ENCODE measurements at regions not wholly inside any gene's neighbourhood (a gene's known extent, or its start where the extent isn't known, plus 50 kb on each side); places are given as distances from the start of the nearest gene placed in this dataset.

- ChIA-PET POLR2A (interaction anchor here (0.7 kb wide), 1 partner anchor 9 kb away, joined by 3 read pairs; no protein-coding TSS in a partner anchor), CTCF (no interaction called here)
- no peak overlapping the region for H3K4me3 Mint-ChIP-seq
- H3K27ac Mint-ChIP-seq, result no peak overlapping the region
- Histone ChIP-seq H3K4me3 (ENCODE audit: low read length) (no peak overlapping the region), H3K4me1 (ENCODE audit: control insufficient read depth in 2 of 2, insufficient read depth in 2 of 2, low read length in 2 of 2) (no peaks in the 10 kb centered on the region), H3K27me3 (ENCODE audit: control insufficient read depth in 2 of 2, insufficient read depth in 2 of 2, low read length in 2 of 2) (no peaks in the 10 kb centered on the region), H3K27ac (ENCODE audit: low read depth, low read length) (no peak overlapping the region), H3K9me3 (ENCODE audit: control insufficient read depth in 2 of 3, low read length in 3 of 3) (no peaks in the 10 kb centered on the region), H3K36me3 (ENCODE audit: control insufficient read depth in 2 of 3, insufficient read depth in 3 of 3, low read length in 3 of 3) (no peaks in the 10 kb centered on the region)
- DNase-seq, result no peak
- H3K27me3 Mint-ChIP-seq, result peaks cover 0 to 52% (median 10%) of the 10 kb centered on the region in 5 donors
- intact Hi-C loops (cut with micrococcal nuclease), result no loop called here
- H3K4me1 Mint-ChIP-seq, result peaks cover 0 to 5% (median 0%) of the 10 kb centered on the region in 7 donors
- H3K36me3 Mint-ChIP-seq, result peaks cover 0 to 4% (median 0%) of the 10 kb centered on the region in 5 donors
- peaks cover 0 to 2% (median 0%) of the 10 kb centered on the region in 11 donors for H3K9me3 Mint-ChIP-seq
- no peak for ATAC-seq
These were observed 85.3 kb upstream of the SIMC1 start for GRCh38 chr5:176152930-176153311.

DNA sequence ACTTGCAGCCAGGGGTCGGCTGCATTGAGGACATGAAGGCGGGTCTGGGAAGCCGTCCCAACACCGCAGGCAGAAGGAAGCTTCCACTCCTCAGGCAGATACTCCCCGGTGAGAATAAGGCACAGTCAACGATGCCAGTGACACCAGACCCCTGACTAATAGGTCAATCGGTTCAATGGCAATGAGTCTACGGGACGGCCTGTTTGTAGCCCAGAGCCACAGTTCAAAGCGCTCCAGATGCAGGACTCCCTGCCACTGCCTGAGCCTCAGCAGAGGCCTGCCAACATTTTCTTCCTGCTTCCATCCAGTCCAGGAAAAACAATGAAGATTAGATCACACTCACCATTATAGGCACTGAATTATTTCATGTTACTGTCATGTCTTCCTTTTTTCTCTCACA lies 84.5 kb upstream of the SIMC1 start:
- peaks cover 0 to 5% (median 0%) of the 10 kb centered on the region in 7 donors for H3K4me1 Mint-ChIP-seq
- H3K27ac Mint-ChIP-seq, result no peak overlapping the region
- intact Hi-C loops (cut with micrococcal nuclease), result no loop called here
- CTCF ChIA-PET, result no interaction called here
- no peaks in the 10 kb centered on the region for H3K27me3 ChIP-seq (ENCODE audit: control insufficient read depth in 2 of 2, insufficient read depth in 2 of 2, low read length in 2 of 2)
- no peaks in the 10 kb centered on the region for H3K4me1 ChIP-seq (ENCODE audit: control insufficient read depth in 2 of 2, insufficient read depth in 2 of 2, low read length in 2 of 2)
- peaks cover 0 to 2% (median 0%) of the 10 kb centered on the region in 11 donors for H3K9me3 Mint-ChIP-seq
- no peak overlapping the region for H3K4me3 ChIP-seq (ENCODE audit: low read length)
- no peaks in the 10 kb centered on the region for H3K9me3 ChIP-seq (ENCODE audit: control insufficient read depth in 2 of 3, low read length in 3 of 3)
- H3K27me3 Mint-ChIP-seq, result peaks cover 0 to 47% (median 10%) of the 10 kb centered on the region in 5 donors
- POLR2A ChIA-PET, result no interaction called here
- ATAC-seq (no peak), DNase-seq (no peak)
- peaks cover 0 to 4% (median 0%) of the 10 kb centered on the region in 5 donors for H3K36me3 Mint-ChIP-seq
- no peak overlapping the region for H3K27ac ChIP-seq (ENCODE audit: low read depth, low read length)
- no peak overlapping the region for H3K4me3 Mint-ChIP-seq
- H3K36me3 ChIP-seq (ENCODE audit: control insufficient read depth in 2 of 3, insufficient read depth in 3 of 3, low read length in 3 of 3), result no peaks in the 10 kb centered on the region

- H3K4me1 Mint-ChIP-seq, result peaks cover 0 to 5% (median 0%) of the 10 kb centered on the region in 7 donors
- no peaks in the 10 kb centered on the region for H3K4me1 ChIP-seq (ENCODE audit: control insufficient read depth in 2 of 2, insufficient read depth in 2 of 2, low read length in 2 of 2)
- H3K27me3 ChIP-seq (ENCODE audit: control insufficient read depth in 2 of 2, insufficient read depth in 2 of 2, low read length in 2 of 2), result no peaks in the 10 kb centered on the region
- ATAC-seq, result no peak
- H3K9me3 ChIP-seq (ENCODE audit: control insufficient read depth in 2 of 3, low read length in 3 of 3), result no peaks in the 10 kb centered on the region
- intact Hi-C loops (cut with micrococcal nuclease), result no loop called here
- no peak overlapping the region for H3K4me3 Mint-ChIP-seq
- no peak overlapping the region for H3K4me3 ChIP-seq (ENCODE audit: low read length)
- H3K9me3 Mint-ChIP-seq, result peaks cover 0 to 2% (median 0%) of the 10 kb centered on the region in 11 donors
- no peak for DNase-seq
- H3K36me3 Mint-ChIP-seq, result peaks cover 0 to 4% (median 0%) of the 10 kb centered on the region in 5 donors
- no peaks in the 10 kb centered on the region for H3K36me3 ChIP-seq (ENCODE audit: control insufficient read depth in 2 of 3, insufficient read depth in 3 of 3, low read length in 3 of 3)
- no peak overlapping the region for H3K27ac Mint-ChIP-seq
- POLR2A ChIA-PET, result no interaction called here
- CTCF ChIA-PET, result no interaction called here
- H3K27me3 Mint-ChIP-seq, result peaks cover 0 to 56% (median 9%) of the 10 kb centered on the region in 5 donors
- no peak overlapping the region for H3K27ac ChIP-seq (ENCODE audit: low read depth, low read length)
These were observed 83.4 kb upstream of the SIMC1 start for GRCh38 chr5:176154821-176155220.

DNA sequence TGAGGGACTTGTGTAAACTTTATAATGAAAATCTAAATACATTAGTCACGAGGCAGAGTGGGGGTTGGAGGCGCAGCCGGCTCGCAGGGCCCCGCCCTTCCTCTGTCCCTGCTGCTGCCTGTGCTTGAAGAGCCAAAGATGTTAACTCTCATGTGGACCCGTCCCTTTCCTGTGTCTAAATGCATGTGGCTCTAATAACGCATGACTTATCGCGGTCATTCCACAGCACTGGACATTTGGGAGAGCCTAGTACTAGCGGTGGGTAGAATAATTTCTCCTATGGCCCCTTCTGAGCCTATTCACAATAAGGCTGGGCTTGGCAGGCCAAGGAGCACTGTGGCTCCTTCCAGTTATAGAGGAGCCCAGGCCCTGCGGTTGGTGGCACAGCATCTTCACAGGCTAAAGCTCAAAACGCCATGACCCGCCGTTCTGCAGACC lies 82.3 kb upstream of the SIMC1 start:
- POLR2A ChIA-PET, result no interaction called here
- Mint-ChIP-seq H3K4me1 (peaks cover 0 to 5% (median 0%) of the 10 kb centered on the region in 7 donors), H3K27ac (no peak overlapping the region), H3K4me3 (no peak overlapping the region), H3K9me3 (peaks cover 0 to 2% (median 0%) of the 10 kb centered on the region in 11 donors), H3K27me3 (peaks cover 0 to 62% (median 11%) of the 10 kb centered on the region in 5 donors), H3K36me3 (peaks cover 0 to 4% (median 0%) of the 10 kb centered on the region in 5 donors)
- intact Hi-C loops (cut with micrococcal nuclease), result no loop called here
- Histone ChIP-seq H3K36me3 (ENCODE audit: control insufficient read depth in 2 of 3, insufficient read depth in 3 of 3, low read length in 3 of 3) (no peaks in the 10 kb centered on the region), H3K4me3 (ENCODE audit: low read length) (no peak overlapping the region), H3K27ac (ENCODE audit: low read depth, low read length) (no peak overlapping the region), H3K4me1 (ENCODE audit: control insufficient read depth in 2 of 2, insufficient read depth in 2 of 2, low read length in 2 of 2) (no peaks in the 10 kb centered on the region), H3K27me3 (ENCODE audit: control insufficient read depth in 2 of 2, insufficient read depth in 2 of 2, low read length in 2 of 2) (no peaks in the 10 kb centered on the region), H3K9me3 (ENCODE audit: control insufficient read depth in 2 of 3, low read length in 3 of 3) (no peaks in the 10 kb centered on the region)
- CTCF ChIA-PET, result no interaction called here
- ATAC-seq (peak; percentile 30), DNase-seq (no peak)

- peaks cover 0 to 2% (median 0%) of the 10 kb centered on the region in 11 donors for H3K9me3 Mint-ChIP-seq
- peaks cover 0 to 4% (median 0%) of the 10 kb centered on the region in 5 donors for H3K36me3 Mint-ChIP-seq
- Histone ChIP-seq H3K4me3 (ENCODE audit: low read length) (no peak overlapping the region), H3K9me3 (ENCODE audit: control insufficient read depth in 2 of 3, low read length in 3 of 3) (no peaks in the 10 kb centered on the region), H3K4me1 (ENCODE audit: control insufficient read depth in 2 of 2, insufficient read depth in 2 of 2, low read length in 2 of 2) (no peaks in the 10 kb centered on the region), H3K36me3 (ENCODE audit: control insufficient read depth in 2 of 3, insufficient read depth in 3 of 3, low read length in 3 of 3) (no peaks in the 10 kb centered on the region), H3K27me3 (ENCODE audit: control insufficient read depth in 2 of 2, insufficient read depth in 2 of 2, low read length in 2 of 2) (no peaks in the 10 kb centered on the region), H3K27ac (ENCODE audit: low read depth, low read length) (no peak overlapping the region)
- POLR2A ChIA-PET, result no interaction called here
- H3K4me3 Mint-ChIP-seq, result no peak overlapping the region
- H3K4me1 Mint-ChIP-seq, result peaks cover 0 to 5% (median 0%) of the 10 kb centered on the region in 7 donors
- peaks cover 0 to 54% (median 15%) of the 10 kb centered on the region in 5 donors for H3K27me3 Mint-ChIP-seq
- intact Hi-C loops (cut with micrococcal nuclease), result no loop called here
- ATAC-seq (no peak), DNase-seq (no peak)
- H3K27ac Mint-ChIP-seq, result no peak overlapping the region
- CTCF ChIA-PET, result no interaction called here
These were observed 80.6 kb upstream of the SIMC1 start for GRCh38 chr5:176157656-176158055.

- intact Hi-C loops (cut with micrococcal nuclease), result no loop called here
- H3K4me3 Mint-ChIP-seq, result no peak overlapping the region
- ATAC-seq (no peak), DNase-seq (no peak)
- peaks cover 0 to 4% (median 0%) of the 10 kb centered on the region in 5 donors for H3K36me3 Mint-ChIP-seq
- POLR2A ChIA-PET, result interaction anchor here (0.8 kb wide), 1 partner anchor 28 kb away, joined by 3 read pairs; no protein-coding TSS in a partner anchor
- Histone ChIP-seq H3K36me3 (ENCODE audit: control insufficient read depth in 2 of 3, insufficient read depth in 3 of 3, low read length in 3 of 3) (no peaks in the 10 kb centered on the region), H3K27me3 (ENCODE audit: control insufficient read depth in 2 of 2, insufficient read depth in 2 of 2, low read length in 2 of 2) (no peaks in the 10 kb centered on the region), H3K4me1 (ENCODE audit: control insufficient read depth in 2 of 2, insufficient read depth in 2 of 2, low read length in 2 of 2) (no peaks in the 10 kb centered on the region), H3K27ac (ENCODE audit: low read depth, low read length) (no peak overlapping the region), H3K9me3 (ENCODE audit: control insufficient read depth in 2 of 3, low read length in 3 of 3) (no peaks in the 10 kb centered on the region), H3K4me3 (ENCODE audit: low read length) (no peak overlapping the region)
- peaks cover 0 to 4% (median 0%) of the 10 kb centered on the region in 11 donors for H3K9me3 Mint-ChIP-seq
- peaks cover 0 to 2% (median 0%) of the 10 kb centered on the region in 7 donors for H3K4me1 Mint-ChIP-seq
- no peak overlapping the region for H3K27ac Mint-ChIP-seq
- H3K27me3 Mint-ChIP-seq, result peaks cover 4 to 65% (median 43%) of the 10 kb centered on the region in 5 donors
- CTCF ChIA-PET, result no interaction called here
These were observed 76.8 kb upstream of the SIMC1 start for GRCh38 chr5:176161431-176161830.

DNA sequence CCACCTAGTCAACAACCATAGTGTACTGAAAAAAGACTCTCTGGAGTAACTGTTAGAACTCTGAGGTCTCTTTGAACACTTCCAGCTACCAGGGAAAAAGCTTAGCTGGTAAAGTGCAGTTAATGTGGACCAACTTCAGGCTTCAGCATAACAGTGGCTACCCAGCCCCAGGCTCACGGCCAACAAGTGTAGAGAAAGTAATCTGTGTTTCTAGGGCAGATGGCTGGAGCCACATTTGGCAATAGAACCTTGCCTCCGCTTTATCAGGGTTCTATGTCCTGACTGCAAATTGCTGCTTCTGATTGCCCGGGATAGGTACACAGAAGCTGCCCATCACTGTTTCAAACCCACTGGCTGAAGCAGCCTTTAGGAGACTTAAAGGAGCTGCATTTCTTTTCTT lies 76.0 kb upstream of the SIMC1 start:
- Histone ChIP-seq H3K27me3 (ENCODE audit: control insufficient read depth in 2 of 2, insufficient read depth in 2 of 2, low read length in 2 of 2) (no peaks in the 10 kb centered on the region), H3K27ac (ENCODE audit: low read depth, low read length) (no peak overlapping the region), H3K9me3 (ENCODE audit: control insufficient read depth in 2 of 3, low read length in 3 of 3) (no peaks in the 10 kb centered on the region), H3K36me3 (ENCODE audit: control insufficient read depth in 2 of 3, insufficient read depth in 3 of 3, low read length in 3 of 3) (no peaks in the 10 kb centered on the region), H3K4me1 (ENCODE audit: control insufficient read depth in 2 of 2, insufficient read depth in 2 of 2, low read length in 2 of 2) (no peaks in the 10 kb centered on the region), H3K4me3 (ENCODE audit: low read length) (no peak overlapping the region)
- no peak overlapping the region for H3K4me3 Mint-ChIP-seq
- CTCF ChIA-PET, result no interaction called here
- DNase-seq, result no peak
- H3K27me3 Mint-ChIP-seq, result peaks cover 4 to 63% (median 47%) of the 10 kb centered on the region in 5 donors
- H3K27ac Mint-ChIP-seq, result no peak overlapping the region
- POLR2A ChIA-PET, result no interaction called here
- H3K9me3 Mint-ChIP-seq, result peaks cover 0 to 4% (median 0%) of the 10 kb centered on the region in 11 donors
- intact Hi-C loops (cut with micrococcal nuclease), result no loop called here
- no peak for ATAC-seq
- H3K36me3 Mint-ChIP-seq, result peaks cover 0 to 4% (median 0%) of the 10 kb centered on the region in 5 donors
- H3K4me1 Mint-ChIP-seq, result no peaks in the 10 kb centered on the region

All from naive thymus-derived CD4-positive, alpha-beta T cell (primary cell).